ENCODE measurements at regions not wholly inside any gene's neighbourhood (a gene's known extent, or its start where the extent isn't known, plus 50 kb on each side); places are given as distances from the start of the nearest gene placed in this dataset.

GRCh38 chr2:120669971-120670370, 65.7 kb upstream of the GLI2 start:
- no peak for DNase-seq

GRCh38 chr2:120670371-120670770, 65.3 kb upstream of the GLI2 start:
- no peak for DNase-seq

- no peak for DNase-seq
Measured at GRCh38 chr2:120670771-120671480, 64.7 kb upstream of the GLI2 start.

- DNase-seq, result no peak
Measured at GRCh38 chr2:120672526-120673204, 63.0 kb upstream of the GLI2 start.

- DNase-seq, result no peak
Measured at GRCh38 chr2:120673205-120673550, 62.5 kb upstream of the GLI2 start.

GRCh38 chr2:120673571-120674061, 62.1 kb upstream of the GLI2 start:
- DNase-seq, result no peak

GRCh38 chr2:120674246-120675170, 61.2 kb upstream of the GLI2 start:
- no peak for DNase-seq

GRCh38 chr2:120675460-120676130, 60.1 kb upstream of the GLI2 start:
- DNase-seq, result peak; percentile 72

GRCh38 chr2:120677221-120677620, 58.4 kb upstream of the GLI2 start:
- DNase-seq, result no peak

GRCh38 chr2:120677696-120678247, 57.9 kb upstream of the GLI2 start:
- DNase-seq, result no peak

GRCh38 chr2:120678251-120678650, 57.4 kb upstream of the GLI2 start:
- peak; percentile 32 for DNase-seq

GRCh38 chr2:120678926-120679325, 56.7 kb upstream of the GLI2 start:
- no peak for DNase-seq

GRCh38 chr2:120679526-120679925, 56.1 kb upstream of the GLI2 start:
- no peak for DNase-seq

- DNase-seq, result peak; percentile 83
Measured at GRCh38 chr2:120680136-120680761, 55.4 kb upstream of the GLI2 start.

GRCh38 chr2:120681181-120681580, 54.5 kb upstream of the GLI2 start:
- no peak for DNase-seq

- DNase-seq, result no peak
Measured at GRCh38 chr2:120681696-120682288, 53.9 kb upstream of the GLI2 start.

- peak; percentile 33 for DNase-seq
Measured at GRCh38 chr2:120682654-120683053, 53.0 kb upstream of the GLI2 start.

GRCh38 chr2:120683081-120683480, 52.6 kb upstream of the GLI2 start:
- no peak for DNase-seq

- DNase-seq, result no peak
Measured at GRCh38 chr2:120683701-120684100, 52.0 kb upstream of the GLI2 start.

GRCh38 chr2:120684289-120685065, 51.2 kb upstream of the GLI2 start:
- DNase-seq, result peak; percentile 72

Data from EL (cell line).